ENCODE measurements at regions not wholly inside any gene's neighbourhood (a gene's known extent, or its start where the extent isn't known, plus 50 kb on each side); places are given as distances from the start of the nearest gene placed in this dataset.

- Histone ChIP-seq H3K9me3 (ENCODE audit: insufficient read depth, low read length) (no peaks in the 10 kb centered on the region), H3K27ac (ENCODE audit: low read depth, low read length) (no peak overlapping the region), H3K9me2 (replicated peaks; ENCODE audit: insufficient read depth, low read length) (no peaks in the 10 kb centered on the region), H3K9ac (ENCODE audit: low read length) (no peak overlapping the region), H3K4me2 (ENCODE audit: low read depth, low read length, poor library complexity, severe bottlenecking) (no peak overlapping the region), H3K36me3 (ENCODE audit: low read length) (no peaks in the 10 kb centered on the region), H3K79me2 (ENCODE audit: insufficient read depth, low read length) (no peaks in the 10 kb centered on the region), H3K4me3 (ENCODE audit: insufficient read depth, low read length, poor library complexity, severe bottlenecking) (no peak overlapping the region), H3K27me3 (ENCODE audit: low read length) (no peaks in the 10 kb centered on the region), H4K20me1 (ENCODE audit: low read depth, low read length) (no peaks in the 10 kb centered on the region), H3F3A (ENCODE audit: insufficient read depth) (no peaks in the 10 kb centered on the region), H2AFZ (ENCODE audit: low read depth, low read length, severe bottlenecking) (no peak overlapping the region)
- TF ChIP-seq CTCF (IDR thresholded peaks at IDR 0.05; ENCODE audit: insufficient read depth, low read length, poor library complexity, severe bottlenecking): no peak
- no peak for TF ChIP-seq EZH2phosphoT487 (conservative IDR thresholded peaks at IDR 0.05; ENCODE audit: low read length)
Measured at GRCh38 chr12:18895540-18895939, 157.6 kb downstream of the CAPZA3 start.

DNA sequence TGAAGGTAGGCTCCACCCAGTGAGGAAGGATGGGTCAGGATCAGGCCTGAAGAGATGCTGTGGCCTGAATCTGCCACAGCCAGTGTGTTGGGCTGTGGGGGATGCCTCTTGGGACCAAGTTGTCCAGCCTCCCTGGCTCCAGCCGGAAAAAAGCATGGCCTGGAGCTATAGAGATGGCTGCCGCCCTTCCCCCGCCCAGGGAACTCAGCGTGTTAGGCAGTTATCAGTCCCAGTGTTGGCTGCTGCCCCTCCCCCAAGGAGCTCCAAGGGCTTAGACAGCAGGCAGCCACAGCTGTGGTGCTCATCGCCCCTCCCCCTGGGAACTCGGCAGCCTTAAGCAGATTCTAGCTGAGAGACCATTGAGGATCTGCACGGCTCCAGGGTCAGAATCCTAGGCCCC, 158.0 kb downstream of the CAPZA3 start:
- no peak overlapping the region for H3K4me3 ChIP-seq (ENCODE audit: insufficient read depth, low read length, poor library complexity, severe bottlenecking)
- H3K4me2 ChIP-seq (ENCODE audit: low read depth, low read length, poor library complexity, severe bottlenecking): no peak overlapping the region
- no peaks in the 10 kb centered on the region for H3K79me2 ChIP-seq (ENCODE audit: insufficient read depth, low read length)
- H3K9me3 ChIP-seq (ENCODE audit: insufficient read depth, low read length): no peaks in the 10 kb centered on the region
- no peak overlapping the region for H3K9ac ChIP-seq (ENCODE audit: low read length)
- TF ChIP-seq CTCF (IDR thresholded peaks at IDR 0.05; ENCODE audit: insufficient read depth, low read length, poor library complexity, severe bottlenecking) (no peak), EZH2phosphoT487 (conservative IDR thresholded peaks at IDR 0.05; ENCODE audit: low read length) (no peak)
- H2AFZ ChIP-seq (ENCODE audit: low read depth, low read length, severe bottlenecking): no peak overlapping the region
- H4K20me1 ChIP-seq (ENCODE audit: low read depth, low read length): no peaks in the 10 kb centered on the region
- H3K27me3 ChIP-seq (ENCODE audit: low read length): no peaks in the 10 kb centered on the region
- H3K36me3 ChIP-seq (ENCODE audit: low read length): no peaks in the 10 kb centered on the region
- H3K27ac ChIP-seq (ENCODE audit: low read depth, low read length): no peak overlapping the region
- H3F3A ChIP-seq (ENCODE audit: insufficient read depth): no peaks in the 10 kb centered on the region
- no peaks in the 10 kb centered on the region for H3K9me2 ChIP-seq (replicated peaks; ENCODE audit: insufficient read depth, low read length)

DNA sequence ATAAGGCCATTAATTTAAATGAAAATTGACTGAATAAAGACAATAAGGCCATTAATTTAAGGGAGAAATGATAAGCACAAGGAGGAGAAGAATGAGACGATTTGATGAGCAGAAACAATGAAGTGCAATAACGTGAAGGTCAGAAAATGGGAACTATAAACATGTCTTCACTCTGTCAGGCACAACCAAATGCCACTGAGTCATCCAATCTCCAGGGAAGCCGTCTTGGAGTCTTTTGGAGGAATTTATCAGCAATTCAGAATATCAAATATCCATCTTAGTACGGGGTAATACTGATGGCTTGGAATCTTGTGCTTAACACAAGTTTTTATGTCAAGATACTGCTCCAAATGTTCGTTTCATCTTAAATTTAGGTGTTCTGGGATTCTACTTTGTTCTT, 159.9 kb downstream of the CAPZA3 start:
- Histone ChIP-seq H3K9me2 (replicated peaks; ENCODE audit: insufficient read depth, low read length) (no peaks in the 10 kb centered on the region), H3K4me3 (ENCODE audit: insufficient read depth, low read length, poor library complexity, severe bottlenecking) (no peak overlapping the region), H3K27ac (ENCODE audit: low read depth, low read length) (no peak overlapping the region), H3F3A (ENCODE audit: insufficient read depth) (no peaks in the 10 kb centered on the region), H3K4me2 (ENCODE audit: low read depth, low read length, poor library complexity, severe bottlenecking) (no peak overlapping the region), H4K20me1 (ENCODE audit: low read depth, low read length) (no peaks in the 10 kb centered on the region), H3K27me3 (ENCODE audit: low read length) (no peaks in the 10 kb centered on the region), H3K79me2 (ENCODE audit: insufficient read depth, low read length) (no peaks in the 10 kb centered on the region), H3K9ac (ENCODE audit: low read length) (no peak overlapping the region), H2AFZ (ENCODE audit: low read depth, low read length, severe bottlenecking) (no peak overlapping the region), H3K36me3 (ENCODE audit: low read length) (no peaks in the 10 kb centered on the region), H3K9me3 (ENCODE audit: insufficient read depth, low read length) (no peaks in the 10 kb centered on the region)
- TF ChIP-seq EZH2phosphoT487 (conservative IDR thresholded peaks at IDR 0.05; ENCODE audit: low read length) (no peak), CTCF (IDR thresholded peaks at IDR 0.05; ENCODE audit: insufficient read depth, low read length, poor library complexity, severe bottlenecking) (no peak)

DNA sequence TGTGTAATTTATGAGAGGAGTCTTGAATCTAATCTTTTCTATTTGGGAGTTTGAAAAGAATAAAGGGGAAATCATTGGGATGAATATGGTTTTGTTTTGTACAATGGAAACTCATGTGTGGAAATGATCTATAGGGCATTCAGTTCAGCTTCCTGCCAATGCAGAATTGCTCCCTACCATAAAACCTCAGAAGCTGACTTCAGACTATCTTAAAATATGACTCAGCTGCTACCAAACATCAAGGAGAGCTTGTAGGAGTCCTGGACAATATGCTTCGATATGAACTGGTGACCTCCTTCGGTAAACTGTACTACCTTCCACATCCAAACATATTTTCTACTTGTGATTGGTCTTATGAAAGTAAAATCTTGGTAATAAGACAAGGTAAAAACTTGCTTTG, 160.6 kb downstream of the CAPZA3 start:
- H3F3A ChIP-seq (ENCODE audit: insufficient read depth): no peaks in the 10 kb centered on the region
- no peaks in the 10 kb centered on the region for H3K9me3 ChIP-seq (ENCODE audit: insufficient read depth, low read length)
- no peak overlapping the region for H3K9ac ChIP-seq (ENCODE audit: low read length)
- H3K79me2 ChIP-seq (ENCODE audit: insufficient read depth, low read length): no peaks in the 10 kb centered on the region
- H3K9me2 ChIP-seq (replicated peaks; ENCODE audit: insufficient read depth, low read length): no peaks in the 10 kb centered on the region
- no peaks in the 10 kb centered on the region for H3K36me3 ChIP-seq (ENCODE audit: low read length)
- no peaks in the 10 kb centered on the region for H3K27me3 ChIP-seq (ENCODE audit: low read length)
- TF ChIP-seq CTCF (IDR thresholded peaks at IDR 0.05; ENCODE audit: insufficient read depth, low read length, poor library complexity, severe bottlenecking) (no peak), EZH2phosphoT487 (conservative IDR thresholded peaks at IDR 0.05; ENCODE audit: low read length) (no peak)
- H3K27ac ChIP-seq (ENCODE audit: low read depth, low read length): no peak overlapping the region
- H2AFZ ChIP-seq (ENCODE audit: low read depth, low read length, severe bottlenecking): no peak overlapping the region
- H3K4me3 ChIP-seq (ENCODE audit: insufficient read depth, low read length, poor library complexity, severe bottlenecking): no peak overlapping the region
- no peak overlapping the region for H3K4me2 ChIP-seq (ENCODE audit: low read depth, low read length, poor library complexity, severe bottlenecking)
- H4K20me1 ChIP-seq (ENCODE audit: low read depth, low read length): no peaks in the 10 kb centered on the region

Data from SU-DHL-6 (cell line).